ENCODE measurements at regions not wholly inside any gene's neighbourhood (a gene's known extent, or its start where the extent isn't known, plus 50 kb on each side); places are given as distances from the start of the nearest gene placed in this dataset.

DNA sequence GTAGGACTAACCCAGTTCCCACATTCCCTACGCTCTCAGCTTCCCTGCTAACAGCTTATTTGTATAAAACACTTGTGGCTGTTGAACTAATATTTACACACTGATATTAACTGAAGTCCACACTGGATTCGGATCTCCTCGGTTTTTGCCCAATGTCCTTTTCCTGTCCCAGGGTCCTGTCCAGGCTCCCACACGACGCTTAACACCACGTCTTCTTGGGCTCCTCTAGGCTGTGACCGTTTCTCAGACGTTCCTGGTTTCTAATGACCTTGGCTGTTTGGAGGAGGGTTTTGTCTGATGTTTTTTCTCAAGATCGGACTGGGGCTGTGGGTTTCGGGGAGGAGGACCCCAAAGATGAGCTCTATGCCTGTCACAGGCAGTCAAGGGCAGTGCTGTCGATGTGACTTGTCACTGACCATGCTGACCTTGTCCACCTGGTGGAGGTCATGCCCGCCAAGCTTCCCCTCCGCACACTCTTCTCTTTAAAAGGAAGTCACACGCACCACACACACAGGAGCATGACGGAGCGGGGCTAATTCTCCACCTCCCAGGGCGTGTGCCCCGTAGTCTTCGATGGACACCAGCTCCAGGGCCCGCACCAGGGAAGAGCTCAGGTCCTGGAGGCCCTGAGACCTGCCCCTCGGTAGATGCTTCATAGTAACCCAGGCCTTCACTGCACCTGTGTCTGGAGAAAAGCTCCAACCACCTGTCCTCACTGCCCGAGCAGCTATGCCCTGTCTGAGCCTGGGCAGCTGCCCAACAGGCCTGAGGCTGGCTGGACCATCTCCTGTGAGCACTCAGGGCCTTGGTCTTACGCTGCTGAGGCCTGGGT, 72.0 kb downstream of the TTLL2 start:
- in situ Hi-C loops (cut with HindIII; ENCODE audit: low pct_ligation_motif_present, low sequenced_read_pairs) = no loop called here

DNA sequence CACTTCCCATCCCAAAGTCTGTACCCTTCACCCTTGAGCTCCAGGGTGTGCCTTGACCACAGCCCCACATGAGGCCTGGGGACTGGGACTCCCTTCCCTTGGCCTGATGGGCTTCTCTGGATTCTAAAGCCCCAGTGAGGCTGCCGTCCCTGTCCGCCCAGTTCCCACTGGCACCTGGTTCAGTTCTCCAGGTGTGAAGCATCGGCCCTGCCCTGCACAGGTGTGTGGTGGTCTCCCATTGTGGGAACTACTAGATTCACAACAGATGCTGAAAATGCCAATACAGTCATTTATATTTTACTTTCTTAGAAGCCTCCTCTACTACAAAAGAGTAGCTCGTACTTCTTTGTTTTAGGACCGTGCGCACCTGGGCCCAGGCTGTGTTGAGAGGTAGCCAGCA, 72.8 kb downstream of the TTLL2 start:
- in situ Hi-C loops (cut with HindIII; ENCODE audit: low pct_ligation_motif_present, low sequenced_read_pairs) = no loop called here
- TF ChIP-seq, protein P1, sequence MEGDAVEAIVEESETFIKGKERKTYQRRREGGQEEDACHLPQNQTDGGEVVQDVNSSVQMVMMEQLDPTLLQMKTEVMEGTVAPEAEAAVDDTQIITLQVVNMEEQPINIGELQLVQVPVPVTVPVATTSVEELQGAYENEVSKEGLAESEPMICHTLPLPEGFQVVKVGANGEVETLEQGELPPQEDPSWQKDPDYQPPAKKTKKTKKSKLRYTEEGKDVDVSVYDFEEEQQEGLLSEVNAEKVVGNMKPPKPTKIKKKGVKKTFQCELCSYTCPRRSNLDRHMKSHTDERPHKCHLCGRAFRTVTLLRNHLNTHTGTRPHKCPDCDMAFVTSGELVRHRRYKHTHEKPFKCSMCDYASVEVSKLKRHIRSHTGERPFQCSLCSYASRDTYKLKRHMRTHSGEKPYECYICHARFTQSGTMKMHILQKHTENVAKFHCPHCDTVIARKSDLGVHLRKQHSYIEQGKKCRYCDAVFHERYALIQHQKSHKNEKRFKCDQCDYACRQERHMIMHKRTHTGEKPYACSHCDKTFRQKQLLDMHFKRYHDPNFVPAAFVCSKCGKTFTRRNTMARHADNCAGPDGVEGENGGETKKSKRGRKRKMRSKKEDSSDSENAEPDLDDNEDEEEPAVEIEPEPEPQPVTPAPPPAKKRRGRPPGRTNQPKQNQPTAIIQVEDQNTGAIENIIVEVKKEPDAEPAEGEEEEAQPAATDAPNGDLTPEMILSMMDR (IDR thresholded peaks at IDR 0.05; ENCODE audit: low read depth, low read length, missing control alignments) = no peak
- H3K4me3 ChIP-seq (ENCODE audit: low read depth, low read length) = no peak overlapping the region
- H3K27ac ChIP-seq = no peak overlapping the region
- no peak for DNase-seq
- no peaks in the 10 kb centered on the region for H3K27me3 ChIP-seq (replicated peaks)
- no peaks in the 10 kb centered on the region for H3K36me3 ChIP-seq (replicated peaks)

More for the DNA sequence above, 72.0 kb downstream of the TTLL2 start:
- no peak for DNase-seq
- TF ChIP-seq, protein P1 (IDR thresholded peaks at IDR 0.05; ENCODE audit: low read depth, low read length, missing control alignments) = no peak
- H3K36me3 ChIP-seq (replicated peaks) = no peaks in the 10 kb centered on the region
- H3K27me3 ChIP-seq (replicated peaks) = no peaks in the 10 kb centered on the region
- H3K27ac ChIP-seq = no peak overlapping the region
- no peak overlapping the region for H3K4me3 ChIP-seq (ENCODE audit: low read depth, low read length)

DNA sequence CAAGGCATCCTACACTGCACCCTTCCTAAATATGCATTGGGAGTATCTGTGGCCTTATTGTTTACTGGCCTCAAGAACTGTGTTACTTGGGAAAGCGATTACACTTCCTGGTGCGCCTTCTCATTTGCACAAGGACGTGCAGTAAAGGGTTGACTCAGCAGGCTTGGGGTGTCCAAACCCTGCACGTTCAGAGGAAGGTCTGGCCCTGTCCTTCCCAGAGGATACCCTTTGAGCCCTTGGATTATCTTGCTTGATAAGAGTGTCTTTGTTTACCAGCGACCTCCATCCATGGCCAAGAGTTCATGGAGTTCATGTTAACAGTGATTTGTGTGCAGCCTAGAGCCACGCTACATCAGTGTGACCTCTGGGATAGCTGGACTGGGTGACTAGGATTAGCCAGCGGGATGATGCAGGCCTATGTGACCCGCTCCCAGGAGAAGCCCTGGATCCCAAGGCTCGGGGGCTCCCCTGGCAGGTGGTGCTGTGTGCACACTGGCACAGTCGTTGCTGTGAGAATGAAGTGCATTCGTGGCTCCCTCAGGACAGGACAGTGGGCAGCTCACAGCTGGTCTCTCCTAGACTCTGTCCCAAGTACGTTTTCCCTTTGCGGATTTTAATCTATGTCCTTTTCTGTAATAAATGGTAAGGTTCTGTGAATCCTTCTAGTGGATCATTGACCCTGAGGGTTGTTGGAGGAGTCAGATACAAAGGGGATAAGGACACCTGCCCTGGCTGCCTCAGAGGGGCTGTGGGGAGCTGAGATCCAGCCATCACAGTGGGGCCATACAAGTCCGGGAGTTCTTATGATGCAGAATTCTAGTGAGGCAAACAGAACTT, 73.5 kb downstream of the TTLL2 start:
- Histone ChIP-seq H3K4me3 (ENCODE audit: low read depth, low read length) (no peak overlapping the region), H3K36me3 (replicated peaks) (no peaks in the 10 kb centered on the region), H3K27ac (no peak overlapping the region), H3K27me3 (replicated peaks) (no peaks in the 10 kb centered on the region)
- in situ Hi-C loops (cut with HindIII; ENCODE audit: low pct_ligation_motif_present, low sequenced_read_pairs) = no loop called here
- DNase-seq = no peak
- TF ChIP-seq, protein P1 (IDR thresholded peaks at IDR 0.05; ENCODE audit: low read depth, low read length, missing control alignments) = no peak

DNA sequence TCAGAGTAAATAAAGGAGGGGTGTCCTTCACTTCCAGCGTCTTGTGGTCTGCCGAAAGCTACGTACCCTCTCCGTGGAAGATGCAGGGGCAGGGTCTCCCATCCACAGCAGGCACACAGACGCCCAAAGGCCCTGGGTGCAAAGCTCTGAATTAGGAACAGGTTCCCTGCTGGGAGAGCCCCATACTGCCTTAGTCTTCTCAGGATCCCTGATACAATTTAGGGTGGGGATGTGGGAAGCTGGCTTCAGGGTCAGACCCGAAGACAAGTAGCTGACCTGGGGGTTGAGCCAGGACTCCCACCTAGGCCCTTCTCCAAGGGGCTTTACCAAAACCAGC, 74.1 kb downstream of the TTLL2 start:
- H3K4me3 ChIP-seq (ENCODE audit: low read depth, low read length) = no peak overlapping the region
- no peak overlapping the region for H3K27ac ChIP-seq
- DNase-seq = no peak
- in situ Hi-C loops (cut with HindIII; ENCODE audit: low pct_ligation_motif_present, low sequenced_read_pairs) = no loop called here
- no peaks in the 10 kb centered on the region for H3K36me3 ChIP-seq (replicated peaks)
- H3K27me3 ChIP-seq (replicated peaks) = no peaks in the 10 kb centered on the region
- TF ChIP-seq, protein P1 (IDR thresholded peaks at IDR 0.05; ENCODE audit: low read depth, low read length, missing control alignments) = no peak

DNA sequence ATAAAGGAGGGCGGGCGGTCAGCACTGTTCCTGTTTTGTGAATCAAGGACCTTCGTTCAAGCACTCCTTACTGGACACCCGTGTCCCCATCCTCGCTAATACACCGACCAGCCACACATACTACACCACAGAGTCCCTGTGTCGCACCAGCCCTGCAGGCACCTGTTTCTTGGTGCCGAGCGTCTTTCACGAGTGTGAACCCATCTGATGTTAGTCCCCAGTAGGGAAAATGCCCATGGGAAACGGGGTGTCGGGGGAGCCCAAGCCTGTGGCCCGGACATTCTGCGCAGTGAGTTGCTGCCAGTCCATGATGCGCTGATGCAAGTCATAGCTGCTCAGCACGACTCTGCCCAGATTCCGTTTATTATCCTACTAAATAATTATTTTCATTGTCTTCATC, 74.7 kb downstream of the TTLL2 start:
- no peak overlapping the region for H3K4me3 ChIP-seq (ENCODE audit: low read depth, low read length)
- H3K27ac ChIP-seq = no peak overlapping the region
- in situ Hi-C loops (cut with HindIII; ENCODE audit: low pct_ligation_motif_present, low sequenced_read_pairs) = no loop called here
- H3K36me3 ChIP-seq (replicated peaks) = no peaks in the 10 kb centered on the region
- TF ChIP-seq, protein P1 (IDR thresholded peaks at IDR 0.05; ENCODE audit: low read depth, low read length, missing control alignments) = no peak
- DNase-seq = no peak
- H3K27me3 ChIP-seq (replicated peaks) = no peaks in the 10 kb centered on the region

All from brain microvascular endothelial cell (primary cell).